ENCODE measurements at regions not wholly inside any gene's neighbourhood (a gene's known extent, or its start where the extent isn't known, plus 50 kb on each side); places are given as distances from the start of the nearest gene placed in this dataset.
"Not testable (repeated sequence)": the region's sequence is repeated elsewhere in the genome, so short reads cannot be mapped to it uniquely, and the experiment has no call there.

DNA sequence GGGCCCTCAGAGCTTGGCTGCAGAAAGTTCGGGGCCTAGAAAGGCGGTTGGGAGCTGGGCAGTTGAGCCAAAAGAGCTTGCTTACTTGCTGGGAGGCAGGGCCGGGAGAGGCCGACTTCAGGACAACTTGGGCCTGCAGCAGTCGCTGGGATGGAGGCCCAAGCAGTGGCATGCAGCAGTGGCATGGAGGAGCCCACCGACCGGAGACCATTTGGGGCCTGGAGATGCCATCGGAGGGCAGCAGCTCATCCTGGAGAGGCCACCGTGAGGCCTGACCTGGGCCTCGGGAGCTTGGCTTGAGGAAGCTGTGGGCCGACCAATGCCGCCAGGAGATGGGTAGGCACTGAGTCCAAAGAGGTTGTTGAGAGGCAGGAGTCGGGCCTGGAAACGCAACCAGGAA, 200.0 kb downstream of the CEP170 start:
- not testable (repeated sequence) for H3K36me3 ChIP-seq (ENCODE audit: insufficient read depth); H3K4me3 Mint-ChIP-seq; H3K4me3 ChIP-seq; H3K9me2 ChIP-seq (ENCODE audit: insufficient read depth); ATAC-seq; H3F3A ChIP-seq (replicated peaks; ENCODE audit: low read depth); H3K27me3 Mint-ChIP-seq (ENCODE audit: insufficient read depth, low read depth, poor library complexity); H3K4me1 ChIP-seq (ENCODE audit: insufficient read depth); H3K36me3 Mint-ChIP-seq (ENCODE audit: low read depth); H3K9me3 Mint-ChIP-seq; H2AFZ ChIP-seq; H3K27me3 ChIP-seq (ENCODE audit: insufficient read depth); H3K27ac Mint-ChIP-seq; H3K27ac ChIP-seq (ENCODE audit: low read depth); H3K79me2 ChIP-seq (replicated peaks; ENCODE audit: insufficient read depth); H4K20me1 ChIP-seq (replicated peaks; ENCODE audit: insufficient read depth); H3K4me2 ChIP-seq; H3K4me1 Mint-ChIP-seq
- TF ChIP-seq, protein P1, sequence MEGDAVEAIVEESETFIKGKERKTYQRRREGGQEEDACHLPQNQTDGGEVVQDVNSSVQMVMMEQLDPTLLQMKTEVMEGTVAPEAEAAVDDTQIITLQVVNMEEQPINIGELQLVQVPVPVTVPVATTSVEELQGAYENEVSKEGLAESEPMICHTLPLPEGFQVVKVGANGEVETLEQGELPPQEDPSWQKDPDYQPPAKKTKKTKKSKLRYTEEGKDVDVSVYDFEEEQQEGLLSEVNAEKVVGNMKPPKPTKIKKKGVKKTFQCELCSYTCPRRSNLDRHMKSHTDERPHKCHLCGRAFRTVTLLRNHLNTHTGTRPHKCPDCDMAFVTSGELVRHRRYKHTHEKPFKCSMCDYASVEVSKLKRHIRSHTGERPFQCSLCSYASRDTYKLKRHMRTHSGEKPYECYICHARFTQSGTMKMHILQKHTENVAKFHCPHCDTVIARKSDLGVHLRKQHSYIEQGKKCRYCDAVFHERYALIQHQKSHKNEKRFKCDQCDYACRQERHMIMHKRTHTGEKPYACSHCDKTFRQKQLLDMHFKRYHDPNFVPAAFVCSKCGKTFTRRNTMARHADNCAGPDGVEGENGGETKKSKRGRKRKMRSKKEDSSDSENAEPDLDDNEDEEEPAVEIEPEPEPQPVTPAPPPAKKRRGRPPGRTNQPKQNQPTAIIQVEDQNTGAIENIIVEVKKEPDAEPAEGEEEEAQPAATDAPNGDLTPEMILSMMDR (conservative IDR thresholded peaks at IDR 0.05; ENCODE audit: low read depth in 2 of 2), result 0 out of 4 replicates have a peak, but pooled peaks of 1 of the 2 experiments have one; percentile 4
- peak; percentile 0 for DNase-seq (ENCODE audit: low spot score)

DNA sequence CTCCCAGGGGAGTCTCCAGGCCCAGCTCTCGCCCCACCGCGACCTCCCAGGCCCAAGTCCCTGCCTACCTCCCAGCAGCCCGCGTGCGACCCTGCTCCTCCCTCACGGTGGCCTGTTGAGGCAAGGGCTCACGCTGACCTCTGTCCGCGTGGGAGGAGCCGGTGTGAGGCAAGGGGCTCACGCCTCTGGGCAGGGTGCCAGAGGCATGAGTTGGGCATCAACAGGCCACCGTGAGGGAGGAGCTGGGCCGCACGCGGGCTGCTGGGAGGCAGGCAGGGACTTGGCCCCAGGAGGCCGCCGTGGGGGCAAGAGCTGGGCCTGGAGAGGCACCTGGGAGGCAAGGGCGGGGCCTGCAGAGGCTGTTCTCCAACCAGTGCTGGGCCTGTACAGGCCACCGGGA, 200.4 kb downstream of the CEP170 start:
- H3K4me2 ChIP-seq; H3K36me3 ChIP-seq (ENCODE audit: insufficient read depth); ATAC-seq; H4K20me1 ChIP-seq (replicated peaks; ENCODE audit: insufficient read depth); H3K4me3 ChIP-seq; H3K27me3 Mint-ChIP-seq (ENCODE audit: insufficient read depth, low read depth, poor library complexity); H3K9me3 Mint-ChIP-seq; H3K4me3 Mint-ChIP-seq; H3F3A ChIP-seq (replicated peaks; ENCODE audit: low read depth); H3K27me3 ChIP-seq (ENCODE audit: insufficient read depth); H3K4me1 ChIP-seq (ENCODE audit: insufficient read depth); H3K27ac ChIP-seq (ENCODE audit: low read depth); H3K9me2 ChIP-seq (ENCODE audit: insufficient read depth); H2AFZ ChIP-seq; H3K36me3 Mint-ChIP-seq (ENCODE audit: low read depth); H3K27ac Mint-ChIP-seq; H3K79me2 ChIP-seq (replicated peaks; ENCODE audit: insufficient read depth); H3K4me1 Mint-ChIP-seq; DNase-seq (ENCODE audit: low spot score): not testable (repeated sequence)

DNA sequence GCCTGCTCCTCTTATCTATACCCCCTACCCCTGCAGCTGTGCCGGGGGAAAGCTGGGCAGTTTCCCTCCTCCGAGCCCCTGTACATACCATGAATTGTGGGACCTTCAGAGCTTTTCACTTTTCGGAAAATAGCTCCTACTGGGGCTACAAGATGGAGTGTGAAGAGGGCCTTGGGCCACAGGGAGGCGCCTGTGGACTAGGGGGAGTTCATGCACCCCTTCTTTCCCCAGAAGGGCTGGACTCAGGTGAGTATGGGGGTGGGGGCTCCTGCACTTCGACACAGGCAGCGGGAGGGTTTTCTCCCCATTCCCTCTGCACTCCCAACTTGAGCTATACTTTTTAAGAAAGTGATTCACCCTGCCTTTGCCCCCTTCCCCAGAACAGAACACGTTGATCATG, 202.0 kb downstream of the CEP170 start:
- H3K4me2 ChIP-seq; H3K27me3 ChIP-seq (ENCODE audit: insufficient read depth); H3F3A ChIP-seq (replicated peaks; ENCODE audit: low read depth); H3K27me3 Mint-ChIP-seq (ENCODE audit: insufficient read depth, low read depth, poor library complexity); H3K27ac ChIP-seq (ENCODE audit: low read depth); H3K4me1 Mint-ChIP-seq; H3K36me3 ChIP-seq (ENCODE audit: insufficient read depth); H3K27ac Mint-ChIP-seq; H3K36me3 Mint-ChIP-seq (ENCODE audit: low read depth); H4K20me1 ChIP-seq (replicated peaks; ENCODE audit: insufficient read depth); H3K4me3 Mint-ChIP-seq; H3K9me2 ChIP-seq (ENCODE audit: insufficient read depth); H3K79me2 ChIP-seq (replicated peaks; ENCODE audit: insufficient read depth); ATAC-seq; H2AFZ ChIP-seq; H3K4me3 ChIP-seq; H3K4me1 ChIP-seq (ENCODE audit: insufficient read depth); H3K9me3 Mint-ChIP-seq: not testable (repeated sequence)
- DNase-seq (ENCODE audit: low spot score), result peak; percentile 4
- TF ChIP-seq, protein P1 (conservative IDR thresholded peaks at IDR 0.05; ENCODE audit: low read depth in 2 of 2), result peak; percentile 45 to 61

DNA sequence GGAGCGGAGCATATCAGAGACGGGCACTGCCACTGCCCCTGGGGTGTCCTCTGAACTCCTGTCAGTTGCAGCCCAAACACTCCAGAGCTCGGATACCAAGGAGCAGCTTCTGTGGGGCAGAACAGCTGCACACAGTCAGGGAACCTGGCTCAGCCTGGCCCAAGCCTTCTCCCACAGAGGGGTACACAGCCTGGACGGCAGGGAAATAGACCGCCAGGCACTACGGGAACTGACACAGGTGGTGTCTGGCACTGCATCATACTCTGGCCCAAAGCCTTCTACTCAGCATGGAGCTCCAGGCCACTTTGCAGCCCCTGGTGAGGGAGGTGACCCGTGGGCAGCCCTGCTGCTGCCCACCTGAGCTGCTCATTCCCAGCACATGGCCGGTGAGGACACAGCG, 204.5 kb downstream of the CEP170 start:
- not testable (repeated sequence) for H3K4me3 Mint-ChIP-seq; H3K4me3 ChIP-seq; H3K27ac Mint-ChIP-seq; H3K4me2 ChIP-seq; H3K27me3 Mint-ChIP-seq (ENCODE audit: insufficient read depth, low read depth, poor library complexity); ATAC-seq; H3K36me3 Mint-ChIP-seq (ENCODE audit: low read depth); H3F3A ChIP-seq (replicated peaks; ENCODE audit: low read depth); H3K27ac ChIP-seq (ENCODE audit: low read depth); H3K27me3 ChIP-seq (ENCODE audit: insufficient read depth); DNase-seq (ENCODE audit: low spot score); H4K20me1 ChIP-seq (replicated peaks; ENCODE audit: insufficient read depth); H2AFZ ChIP-seq; H3K36me3 ChIP-seq (ENCODE audit: insufficient read depth); H3K9me2 ChIP-seq (ENCODE audit: insufficient read depth); H3K4me1 Mint-ChIP-seq; H3K9me3 Mint-ChIP-seq; H3K4me1 ChIP-seq (ENCODE audit: insufficient read depth); H3K79me2 ChIP-seq (replicated peaks; ENCODE audit: insufficient read depth)

DNA sequence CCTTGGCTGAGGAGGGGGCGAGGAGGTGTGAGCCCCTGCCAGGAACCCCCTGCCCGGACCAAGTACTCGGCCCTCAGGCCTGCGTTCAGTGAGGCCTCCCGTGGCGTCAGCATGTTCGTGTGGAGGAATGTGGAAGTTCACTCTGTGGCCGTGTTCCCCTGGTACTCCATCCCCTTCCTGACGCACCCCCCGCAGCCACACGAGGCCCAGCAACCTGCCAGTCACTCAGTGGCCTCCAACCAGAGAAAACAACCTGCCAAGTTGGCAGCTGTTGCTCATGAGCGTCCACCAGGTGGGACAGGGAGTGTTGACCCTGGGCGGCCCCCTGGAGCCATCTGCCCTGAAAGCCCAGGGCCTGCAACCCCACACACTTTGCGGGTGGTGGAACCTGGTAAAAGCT, 205.4 kb downstream of the CEP170 start:
- not testable (repeated sequence) for H3K27me3 Mint-ChIP-seq (ENCODE audit: insufficient read depth, low read depth, poor library complexity); H3K4me1 ChIP-seq (ENCODE audit: insufficient read depth); H3K79me2 ChIP-seq (replicated peaks; ENCODE audit: insufficient read depth); H3K27ac Mint-ChIP-seq; H4K20me1 ChIP-seq (replicated peaks; ENCODE audit: insufficient read depth); H3K4me2 ChIP-seq; H3K9me3 Mint-ChIP-seq; DNase-seq (ENCODE audit: low spot score); H2AFZ ChIP-seq; H3K4me3 ChIP-seq; H3K36me3 ChIP-seq (ENCODE audit: insufficient read depth); H3K36me3 Mint-ChIP-seq (ENCODE audit: low read depth); H3K9me2 ChIP-seq (ENCODE audit: insufficient read depth); H3K4me3 Mint-ChIP-seq; H3K27ac ChIP-seq (ENCODE audit: low read depth); H3K27me3 ChIP-seq (ENCODE audit: insufficient read depth); H3K4me1 Mint-ChIP-seq; ATAC-seq; H3F3A ChIP-seq (replicated peaks; ENCODE audit: low read depth)

DNA sequence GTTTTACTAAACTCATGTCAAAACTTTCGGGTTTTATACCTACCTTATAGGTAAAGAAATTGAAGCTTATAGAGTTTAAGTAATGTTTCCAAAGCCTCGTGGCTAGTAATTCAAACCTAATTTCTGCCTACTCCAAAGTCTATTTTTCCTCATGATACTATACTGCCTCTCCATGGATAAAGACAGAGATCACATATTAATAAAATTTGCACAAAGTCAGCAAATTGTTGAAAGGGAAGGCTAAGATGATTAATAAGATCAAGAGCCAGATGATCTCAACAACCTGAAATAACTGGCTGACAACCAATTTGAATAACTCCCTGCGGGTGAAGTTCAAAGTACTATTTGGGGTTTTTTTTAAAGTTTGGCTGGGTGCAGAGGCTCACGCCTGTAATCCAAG, 233.7 kb downstream of the CEP170 start:
- not testable (repeated sequence) for H3K27me3 ChIP-seq (ENCODE audit: insufficient read depth); H3K79me2 ChIP-seq (replicated peaks; ENCODE audit: insufficient read depth); H3K27me3 Mint-ChIP-seq (ENCODE audit: insufficient read depth, low read depth, poor library complexity); H3K36me3 ChIP-seq (ENCODE audit: insufficient read depth); H3K4me3 Mint-ChIP-seq; H3K4me1 ChIP-seq (ENCODE audit: insufficient read depth); H3K9me3 Mint-ChIP-seq; ATAC-seq; H3K4me1 Mint-ChIP-seq; H3F3A ChIP-seq (replicated peaks; ENCODE audit: low read depth); H2AFZ ChIP-seq; H3K27ac Mint-ChIP-seq; H3K9me2 ChIP-seq (ENCODE audit: insufficient read depth); H4K20me1 ChIP-seq (replicated peaks; ENCODE audit: insufficient read depth); H3K4me3 ChIP-seq; DNase-seq (ENCODE audit: low spot score); H3K27ac ChIP-seq (ENCODE audit: low read depth); H3K4me2 ChIP-seq; H3K36me3 Mint-ChIP-seq (ENCODE audit: low read depth)

Measured in GM23338 (cell line).